A673 (cell line): ENCODE measurements at regions not wholly inside any gene's neighbourhood (a gene's known extent, or its start where the extent isn't known, plus 50 kb on each side); places are given as distances from the start of the nearest gene placed in this dataset.
"Not testable (repeated sequence)": the region's sequence is repeated elsewhere in the genome, so short reads cannot be mapped to it uniquely, and the experiment has no call there.

Experiments used
- BruUV-seq: library from RNA; stranded (reverse); fragments of 400-500 nt; replicated peaks from 2 replicates; lab custom pipeline; 2021; lab: Mats Ljungman, UMichigan
- CTCF ChIA-PET: fragments of 300-600 bp; sonication (Branson Sonifier 250); formaldehyde crosslinking; loops from one replicate; lab custom pipeline; 2022; ENCODE audit warnings: antibody characterized with exemption; lab: Charles Lee
- POLR2A ChIA-PET: fragments of 300-600 bp; sonication (Branson Sonifier 250); formaldehyde crosslinking; loops from one replicate; lab custom pipeline; 2022; ENCODE audit warnings: antibody characterized with exemption; ENCODE audit not compliant: low non-redundant PET; lab: Charles Lee
- DNase-seq: peaks from one replicate; pipeline ENCODE4 v3.0.0-alpha.2; 2015; ENCODE audit warnings: low spot score
- H3K27ac ChIP-seq: fragments of 200-600 bp; sonication (generic); 2 replicates; pipeline ENCODE4 v1.5.1; 2016; ENCODE audit warnings: mixed run types, low read depth, mild to moderate bottlenecking, mixed read lengths, antibody characterized with exemption, low read length; ENCODE audit not compliant: poor library complexity, severe bottlenecking
- H3K27me3 ChIP-seq: fragments of 200-600 bp; sonication (generic); replicated peaks from 2 replicates; pipeline ENCODE4 v1.6.1; 2017; ENCODE audit warnings: mixed run types, low read depth, mild to moderate bottlenecking, mixed read lengths, antibody characterized with exemption, low read length; ENCODE audit not compliant: insufficient read depth, poor library complexity
- H3K36me3 ChIP-seq: fragments of 200-600 bp; sonication (generic); 2 replicates; pipeline ENCODE4 v1.6.1; 2016; ENCODE audit warnings: mixed run types, mild to moderate bottlenecking, mixed read lengths, antibody characterized with exemption, low read length; ENCODE audit not compliant: insufficient read depth, poor library complexity, severe bottlenecking
- H3K4me1 ChIP-seq: fragments of 200-600 bp; sonication (generic); 2 replicates; pipeline ENCODE4 v1.6.1; 2017; ENCODE audit warnings: mixed run types, mild to moderate bottlenecking, mixed read lengths, antibody characterized with exemption, low read length; ENCODE audit not compliant: insufficient read depth, poor library complexity, severe bottlenecking
- H3K4me3 ChIP-seq: fragments of 200-600 bp; sonication (generic); 2 replicates; pipeline ENCODE4 v1.5.1; 2016; ENCODE audit warnings: low read depth, mixed run types, mild to moderate bottlenecking, mixed read lengths, low read length; ENCODE audit not compliant: poor library complexity, severe bottlenecking
- H3K9me3 ChIP-seq: fragments of 200-600 bp; sonication (generic); 2 replicates; pipeline ENCODE4 v1.6.1; 2016; ENCODE audit warnings: mixed run types, low read depth, mild to moderate bottlenecking, mixed read lengths, antibody characterized with exemption, low read length; ENCODE audit not compliant: poor library complexity, severe bottlenecking
- CTCF ChIP-seq: fragments of 300-800, 200-600 bp; sonication (generic); conservative IDR thresholded peaks from 2 replicates; pipeline ENCODE4 v1.5.1; 2017; ENCODE audit warnings: low read depth, mild to moderate bottlenecking, antibody characterized with exemption, low read length, moderate library complexity, mixed read lengths
- EZH2 ChIP-seq: fragments of 200-600 bp; sonication (generic); IDR thresholded peaks from 2 replicates; pipeline ENCODE4 v1.6.1; 2017; ENCODE audit warnings: borderline replicate concordance, low read depth, mild to moderate bottlenecking, mixed read lengths, antibody characterized with exemption, low read length; ENCODE audit not compliant: poor library complexity, severe bottlenecking
- intact Hi-C: fragments of 100-400 bp; cut with micrococcal nuclease; formaldehyde crosslinking; loops from one replicate; pipeline ENCODE4 v1.10.0; 2022; ENCODE audit not compliant: unreplicated experiment

- CTCF ChIA-PET = no interaction called here
These were observed 198.2 kb upstream of the SEMA6A start for GRCh38 chr5:116772806-116773205.

DNA sequence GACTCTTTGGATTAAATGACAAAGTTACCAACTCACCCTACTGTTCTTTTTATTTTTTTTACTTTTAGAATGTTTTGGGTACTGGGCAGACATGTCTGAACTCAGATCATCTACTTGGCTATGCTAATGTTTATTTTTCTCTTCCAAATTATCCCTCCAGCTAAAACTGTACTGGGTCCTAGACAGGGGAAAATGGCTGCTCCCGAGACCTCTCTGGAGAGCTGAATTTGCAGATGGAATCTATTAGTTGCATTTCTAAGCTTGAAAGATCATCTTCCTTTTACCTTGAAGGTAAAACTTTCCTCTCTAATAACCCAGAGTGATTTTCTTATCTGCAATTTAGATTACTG is 197.5 kb upstream of the SEMA6A start:
- intact Hi-C loops = no loop called here
- Histone ChIP-seq H3K9me3 (no peaks in the 10 kb centered on the region), H3K27me3 (no peaks in the 10 kb centered on the region), H3K27ac (no peak overlapping the region), H3K4me1 (no peaks in the 10 kb centered on the region), H3K36me3 (no peaks in the 10 kb centered on the region), H3K4me3 (no peak overlapping the region)
- DNase-seq = no peak
- ChIA-PET CTCF (no interaction called here), POLR2A (no interaction called here)
- BruUV-seq = no TSS peak
- no peak for TF ChIP-seq CTCF
- TF ChIP-seq EZH2 = no peak

More at GRCh38 chr5:116772806-116773205, 198.2 kb upstream of the SEMA6A start:
- BruUV-seq = no TSS peak
- intact Hi-C loops = no loop called here
- no peaks in the 10 kb centered on the region for H3K9me3 ChIP-seq
- no peak overlapping the region for H3K4me3 ChIP-seq
- no peak for DNase-seq
- H3K27me3 ChIP-seq = no peaks in the 10 kb centered on the region
- H3K36me3 ChIP-seq = no peaks in the 10 kb centered on the region
- H3K27ac ChIP-seq = no peak overlapping the region
- no peaks in the 10 kb centered on the region for H3K4me1 ChIP-seq
- TF ChIP-seq CTCF = no peak
- no peak for TF ChIP-seq EZH2
- POLR2A ChIA-PET = no interaction called here

GRCh38 chr5:116771466-116772151 is 197.0 kb upstream of the SEMA6A start:
- ChIA-PET CTCF (no interaction called here), POLR2A (no interaction called here)
- Histone ChIP-seq H3K4me1 (peaks cover under 1% of the 10 kb centered on the region), H3K27me3 (no peaks in the 10 kb centered on the region), H3K27ac (no peak overlapping the region), H3K4me3 (no peak overlapping the region), H3K36me3 (no peaks in the 10 kb centered on the region), H3K9me3 (no peaks in the 10 kb centered on the region)
- DNase-seq = no peak
- no peak for TF ChIP-seq CTCF
- no peak for TF ChIP-seq EZH2
- intact Hi-C loops = no loop called here
- no TSS peak for BruUV-seq

- H3K9me3 ChIP-seq, DNase-seq, H3K27ac ChIP-seq, H3K4me3 ChIP-seq, H3K36me3 ChIP-seq, CTCF ChIA-PET, H3K27me3 ChIP-seq, POLR2A ChIA-PET, BruUV-seq: not testable (repeated sequence)
- intact Hi-C loops = loop anchor here (10.0 kb wide), 2 partner anchors 195 to 1145 kb away; partner anchors contain the start of genes SEMA6A and TMED7
- peaks cover 17% of the 10 kb centered on the region for H3K4me1 ChIP-seq
These were observed 195.3 kb upstream of the SEMA6A start for GRCh38 chr5:116769953-116770352.
